Spleen (tissue), 11 donors: ENCODE measurements at regions not wholly inside any gene's neighbourhood (a gene's known extent, or its start where the extent isn't known, plus 50 kb on each side); places are given as distances from the start of the nearest gene placed in this dataset.

Source experiments
- DNase-seq: peaks from one replicate; pipeline ENCODE4 v3.0.0-alpha.2; 2020
- H3K27ac ChIP-seq, 8 donors: fragments of 200-600 bp; sonication (generic) in 7 of 8; 1 replicate in 4 of 8; 2 replicates in 4 of 8; pipeline versions ENCODE4 v1.5.0 to v1.8.0; 2016 to 2021; ENCODE audit warnings: inconsistent platforms in 4 of 8, mild to moderate bottlenecking in 4 of 8, moderate library complexity in 1 of 8
- H3K27me3 ChIP-seq, 7 donors: fragments of 200-600 bp; sonication (generic) in 6 of 7; replicated peaks in 1 of 7; 1 replicate in 4 of 7; 2 replicates in 3 of 7; pipeline versions ENCODE4 v1.5.0 to v1.8.0; 2016 to 2021; ENCODE audit warnings: inconsistent platforms in 3 of 7, mild to moderate bottlenecking in 1 of 7
- H3K36me3 ChIP-seq, 6 donors: fragments of 200-600 bp; sonication (generic) in 5 of 6; 1 replicate in 4 of 6; 2 replicates in 2 of 6; pipeline versions ENCODE4 v1.5.0 to v1.8.0; 2016 to 2021; ENCODE audit warnings: inconsistent platforms in 2 of 6
- H3K4me1 ChIP-seq, 6 donors: fragments of 200-600 bp; sonication (generic) in 5 of 6; 1 replicate in 3 of 6; 2 replicates in 3 of 6; pipeline versions ENCODE4 v1.5.0 to v1.8.0; 2016 to 2021; ENCODE audit warnings: inconsistent platforms in 3 of 6
- H3K4me3 ChIP-seq, 8 donors: fragments of 200-600 bp; sonication (generic) in 7 of 8; 1 replicate in 4 of 8; 2 replicates in 4 of 8; pipeline versions ENCODE4 v1.5.0 to v1.8.0; 2016 to 2021; ENCODE audit warnings: inconsistent platforms in 4 of 8, mild to moderate bottlenecking in 4 of 8, moderate library complexity in 2 of 8
- H3K9me3 ChIP-seq, 8 donors: fragments of 200-600 bp; sonication (generic) in 7 of 8; 1 replicate in 4 of 8; 2 replicates in 4 of 8; pipeline versions ENCODE4 v1.5.0 to v1.8.0; 2016 to 2021; ENCODE audit warnings: inconsistent platforms in 4 of 8
- POLR2A ChIP-seq, 3 donors: fragments of 450-650 bp; IDR thresholded peaks; one replicate each; pipeline ENCODE4 v1.5.1; 2017; ENCODE audit warnings: antibody characterized with exemption in 3 of 3, mild to moderate bottlenecking in 1 of 3
- POLR2AphosphoS5 ChIP-seq, 3 donors: sonication (generic); formaldehyde crosslinking; IDR thresholded peaks; one replicate each; pipeline ENCODE4 v1.5.1; 2017; ENCODE audit warnings: antibody characterized with exemption in 3 of 3
- WGBS, 5 donors: extraction: QIAGEN DNeasy Blood & Tissue Kit in 3 of 5; methylation state at CpG; one replicate each; pipeline versions ENCODE4 v1.1.5 to v1.1.7; 2013 to 2018; 5-methylcytosine and 5-hydroxymethylcytosine counted together
- intact Hi-C: fragments of 100-400 bp; cut with DNase I; formaldehyde crosslinking; loops from one replicate; pipeline ENCODE4 v1.15.0; 2023; ENCODE audit warnings: low total_unique reads
- TF ChIP-seq, protein P1 (sequence below), 11 experiments: fragments of 200-600 bp in 7 of 11; fragments of 450-650 bp in 4 of 11; sonication (generic) in 4 of 11; IDR thresholded peaks in 8 of 11; conservative IDR thresholded peaks in 3 of 11; 1 replicate in 7 of 11; 2 replicates in 4 of 11; pipeline versions ENCODE4 v1.4.0 to v1.8.0; 2016 to 2021; ENCODE audit warnings: antibody characterized with exemption in 11 of 11, inconsistent platforms in 4 of 11, mild to moderate bottlenecking in 1 of 11
- donor health status: healthy with polysubstance abuse.
- donor health status: DM: no; HTN: no; CAD: no; lungs with moderate emphysema.
- donor health status: DM: no; HTN: no; CAD: no.
- donor health status: Bipolar disorder and iron deficiency.
- donor health status: healthy.
- donor health status: DM: no; HTN: no; CAD: no.
- donor health status: DM: yes; HTN: yes; CAD: no.

DNA sequence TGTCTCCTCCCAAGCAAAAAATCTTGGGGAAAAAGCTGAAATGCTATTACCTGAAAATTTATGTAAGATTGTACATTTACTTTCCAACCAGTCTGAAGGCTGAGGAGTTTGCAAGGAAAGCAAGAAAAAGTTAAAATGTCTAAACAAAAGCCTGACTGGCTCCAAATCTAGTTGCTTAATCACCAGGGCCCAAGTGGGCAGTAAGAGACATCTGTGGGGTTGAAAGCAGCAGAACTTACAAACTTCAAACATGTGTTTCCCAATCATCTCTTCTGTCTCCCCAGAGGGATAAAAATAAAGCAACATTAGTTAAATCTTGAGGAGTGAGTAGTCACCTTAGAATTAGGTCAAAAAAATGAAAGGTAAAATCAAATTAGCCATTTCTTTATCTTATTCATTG, 98.6 kb downstream of the OGFRL1 start:
- no peaks in the 10 kb centered on the region for H3K9me3 ChIP-seq
- no peak for TF ChIP-seq POLR2A (IDR thresholded peaks at IDR 0.05)
- TF ChIP-seq, protein P1, sequence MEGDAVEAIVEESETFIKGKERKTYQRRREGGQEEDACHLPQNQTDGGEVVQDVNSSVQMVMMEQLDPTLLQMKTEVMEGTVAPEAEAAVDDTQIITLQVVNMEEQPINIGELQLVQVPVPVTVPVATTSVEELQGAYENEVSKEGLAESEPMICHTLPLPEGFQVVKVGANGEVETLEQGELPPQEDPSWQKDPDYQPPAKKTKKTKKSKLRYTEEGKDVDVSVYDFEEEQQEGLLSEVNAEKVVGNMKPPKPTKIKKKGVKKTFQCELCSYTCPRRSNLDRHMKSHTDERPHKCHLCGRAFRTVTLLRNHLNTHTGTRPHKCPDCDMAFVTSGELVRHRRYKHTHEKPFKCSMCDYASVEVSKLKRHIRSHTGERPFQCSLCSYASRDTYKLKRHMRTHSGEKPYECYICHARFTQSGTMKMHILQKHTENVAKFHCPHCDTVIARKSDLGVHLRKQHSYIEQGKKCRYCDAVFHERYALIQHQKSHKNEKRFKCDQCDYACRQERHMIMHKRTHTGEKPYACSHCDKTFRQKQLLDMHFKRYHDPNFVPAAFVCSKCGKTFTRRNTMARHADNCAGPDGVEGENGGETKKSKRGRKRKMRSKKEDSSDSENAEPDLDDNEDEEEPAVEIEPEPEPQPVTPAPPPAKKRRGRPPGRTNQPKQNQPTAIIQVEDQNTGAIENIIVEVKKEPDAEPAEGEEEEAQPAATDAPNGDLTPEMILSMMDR (IDR thresholded peaks at IDR 0.05 in 8 of 11, conservative IDR thresholded peaks at IDR 0.05 in 3 of 11), result no peak
- TF ChIP-seq POLR2AphosphoS5 (IDR thresholded peaks at IDR 0.05), result no peak
- H3K27ac ChIP-seq, result no peak overlapping the region
- peaks cover 0 to 39% (median 17%) of the 10 kb centered on the region in 6 donors for H3K4me1 ChIP-seq
- H3K27me3 ChIP-seq, result no peaks in the 10 kb centered on the region
- H3K36me3 ChIP-seq, result no peaks in the 10 kb centered on the region
- H3K4me3 ChIP-seq, result no peak overlapping the region
- no peak for DNase-seq
- intact Hi-C loops, result no loop called here

- 71 to 88% (median 76%) methylated on average over 1 of the region's 1 CpG for WGBS, 5 donors
Observed at GRCh38 chr6:71388068-71388744, 99.6 kb downstream of the OGFRL1 start.

DNA sequence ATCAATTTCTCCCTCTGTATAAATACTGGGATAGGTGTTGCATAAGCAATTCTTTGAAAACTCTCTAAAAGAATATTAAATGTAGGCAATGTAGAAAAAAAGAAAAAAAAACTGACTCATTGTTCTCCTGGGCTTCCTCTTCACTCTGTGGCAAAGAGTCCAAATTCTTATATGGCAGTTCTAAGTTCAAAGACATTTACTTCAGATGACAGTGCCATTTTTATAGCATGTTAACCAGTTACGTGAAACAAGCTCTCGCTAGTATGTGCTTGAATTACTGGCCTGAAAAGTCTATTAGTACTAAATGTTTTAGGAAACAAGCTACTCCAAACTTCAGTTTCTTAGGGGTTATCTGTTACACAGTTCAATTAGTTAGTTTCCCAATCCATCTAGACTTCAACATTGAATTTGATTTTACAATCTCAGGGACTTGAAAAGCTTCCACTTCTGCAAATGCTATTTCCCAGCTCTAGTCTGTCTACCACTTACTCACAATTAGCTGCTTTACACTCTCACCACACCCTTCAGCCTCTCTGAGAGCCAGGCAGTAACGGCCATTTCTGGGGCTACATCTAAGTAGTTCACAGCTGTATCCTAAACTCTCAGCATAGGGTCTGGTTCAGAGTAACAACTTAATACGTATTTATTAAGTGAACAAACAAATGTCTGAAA, 100.4 kb downstream of the OGFRL1 start:
- no peak overlapping the region for H3K27ac ChIP-seq
- no peaks in the 10 kb centered on the region for H3K9me3 ChIP-seq
- intact Hi-C loops, result no loop called here
- peaks cover 4 to 48% (median 22%) of the 10 kb centered on the region in 6 donors for H3K4me1 ChIP-seq
- H3K27me3 ChIP-seq, result no peaks in the 10 kb centered on the region
- TF ChIP-seq POLR2AphosphoS5 (IDR thresholded peaks at IDR 0.05) (no peak), POLR2A (IDR thresholded peaks at IDR 0.05) (no peak)
- TF ChIP-seq, protein P1 (IDR thresholded peaks at IDR 0.05 in 8 of 11, conservative IDR thresholded peaks at IDR 0.05 in 3 of 11), result no peak
- H3K36me3 ChIP-seq, result no peaks in the 10 kb centered on the region
- H3K4me3 ChIP-seq, result no peak overlapping the region
- WGBS, 5 donors, result 68 to 87% (median 72%) methylated on average over 4 of the region's 4 CpGs
- DNase-seq, result no peak

More at GRCh38 chr6:71388068-71388744, 99.6 kb downstream of the OGFRL1 start:
- intact Hi-C loops, result no loop called here
- H3K4me3 ChIP-seq, result no peak overlapping the region
- TF ChIP-seq, protein P1 (IDR thresholded peaks at IDR 0.05 in 8 of 11, conservative IDR thresholded peaks at IDR 0.05 in 3 of 11), result no peak
- no peaks in the 10 kb centered on the region for H3K36me3 ChIP-seq
- no peaks in the 10 kb centered on the region for H3K9me3 ChIP-seq
- no peak for DNase-seq
- no peaks in the 10 kb centered on the region for H3K27me3 ChIP-seq
- H3K27ac ChIP-seq, result no peak overlapping the region
- peaks cover 0 to 48% (median 18%) of the 10 kb centered on the region in 6 donors for H3K4me1 ChIP-seq

DNA sequence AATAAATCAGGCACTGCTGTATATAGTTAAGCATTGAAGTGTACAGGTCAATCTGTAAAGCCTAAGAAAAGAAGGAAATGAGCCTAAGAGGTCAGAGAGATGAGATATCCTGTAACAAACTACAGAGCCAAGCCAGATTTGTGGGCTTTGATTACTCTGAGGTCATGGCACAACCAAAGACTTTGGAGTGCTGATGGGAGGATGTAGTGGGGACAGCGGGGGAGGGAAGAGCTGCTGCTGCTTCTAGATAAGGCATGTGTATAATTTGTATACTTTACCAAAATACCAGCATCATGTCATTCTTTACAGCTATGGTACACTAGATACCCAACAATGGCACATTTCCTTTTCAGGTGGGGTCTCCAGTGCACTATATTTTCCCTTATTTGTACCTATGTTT, 102.5 kb downstream of the OGFRL1 start:
- no peaks in the 10 kb centered on the region for H3K27me3 ChIP-seq
- intact Hi-C loops, result no loop called here
- H3K4me3 ChIP-seq, result no peak overlapping the region
- no peaks in the 10 kb centered on the region for H3K36me3 ChIP-seq
- DNase-seq, result no peak
- 50 to 83% (median 62%) methylated on average over 1 of the region's 1 CpG for WGBS, 5 donors
- H3K4me1 ChIP-seq, result peaks cover 5 to 44% (median 23%) of the 10 kb centered on the region in 6 donors
- H3K9me3 ChIP-seq, result no peaks in the 10 kb centered on the region
- TF ChIP-seq POLR2AphosphoS5 (IDR thresholded peaks at IDR 0.05) (no peak), POLR2A (IDR thresholded peaks at IDR 0.05) (no peak)
- TF ChIP-seq, protein P1 (IDR thresholded peaks at IDR 0.05 in 8 of 11, conservative IDR thresholded peaks at IDR 0.05 in 3 of 11), result no peak
- peak overlapping the region in 6 of 8 donors; percentile 10 to 38 (median 27) for H3K27ac ChIP-seq
